PC-9 (cell line): ENCODE measurements at regions not wholly inside any gene's neighbourhood (a gene's known extent, or its start where the extent isn't known, plus 50 kb on each side); places are given as distances from the start of the nearest gene placed in this dataset.

ENCODE experiments used
- EZH2 ChIP-seq: fragments of 200-600 bp; sonication (generic); IDR thresholded peaks from 2 replicates; pipeline ENCODE4 v1.8.0; 2017; ENCODE audit warnings: antibody characterized with exemption, low read depth
- TF ChIP-seq, protein P1 (sequence below): fragments of 200-600 bp; sonication (generic); conservative IDR thresholded peaks from 2 replicates; pipeline ENCODE4 v1.6.1; 2017; ENCODE audit warnings: mixed run types, antibody characterized with exemption, mild to moderate bottlenecking, moderate library complexity

DNA sequence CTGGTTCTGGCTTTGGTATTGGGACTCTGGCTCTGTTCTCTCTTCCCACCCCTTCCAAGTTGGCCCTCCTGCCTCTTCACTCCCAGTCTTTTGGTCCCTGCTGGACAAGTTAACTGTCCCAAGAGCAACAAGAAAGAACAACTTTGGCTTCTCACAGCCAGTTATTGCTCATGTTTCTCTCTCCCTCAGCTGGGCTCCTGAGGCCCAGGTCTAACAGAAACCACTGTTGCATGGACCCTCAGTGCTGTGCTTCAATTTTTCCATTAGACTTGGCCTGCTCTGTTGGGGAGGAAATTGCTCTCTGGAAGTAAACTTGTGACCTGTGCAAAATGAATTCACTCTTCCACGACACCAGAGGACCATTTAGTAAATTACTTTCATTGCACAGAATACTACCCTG lies 64.5 kb downstream of the CHST2 start:
- TF ChIP-seq, protein P1, sequence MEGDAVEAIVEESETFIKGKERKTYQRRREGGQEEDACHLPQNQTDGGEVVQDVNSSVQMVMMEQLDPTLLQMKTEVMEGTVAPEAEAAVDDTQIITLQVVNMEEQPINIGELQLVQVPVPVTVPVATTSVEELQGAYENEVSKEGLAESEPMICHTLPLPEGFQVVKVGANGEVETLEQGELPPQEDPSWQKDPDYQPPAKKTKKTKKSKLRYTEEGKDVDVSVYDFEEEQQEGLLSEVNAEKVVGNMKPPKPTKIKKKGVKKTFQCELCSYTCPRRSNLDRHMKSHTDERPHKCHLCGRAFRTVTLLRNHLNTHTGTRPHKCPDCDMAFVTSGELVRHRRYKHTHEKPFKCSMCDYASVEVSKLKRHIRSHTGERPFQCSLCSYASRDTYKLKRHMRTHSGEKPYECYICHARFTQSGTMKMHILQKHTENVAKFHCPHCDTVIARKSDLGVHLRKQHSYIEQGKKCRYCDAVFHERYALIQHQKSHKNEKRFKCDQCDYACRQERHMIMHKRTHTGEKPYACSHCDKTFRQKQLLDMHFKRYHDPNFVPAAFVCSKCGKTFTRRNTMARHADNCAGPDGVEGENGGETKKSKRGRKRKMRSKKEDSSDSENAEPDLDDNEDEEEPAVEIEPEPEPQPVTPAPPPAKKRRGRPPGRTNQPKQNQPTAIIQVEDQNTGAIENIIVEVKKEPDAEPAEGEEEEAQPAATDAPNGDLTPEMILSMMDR: no peak
- TF ChIP-seq EZH2: no peak
